Central memory CD8-positive, alpha-beta T cell (primary cell): ENCODE measurements at regions not wholly inside any gene's neighbourhood (a gene's known extent, or its start where the extent isn't known, plus 50 kb on each side); places are given as distances from the start of the nearest gene placed in this dataset.

Source experiments
- ATAC-seq: fragments of 150-1000 bp; cut with Tn5 transposase; replicated peaks from 2 replicates; pipeline ENCODE4 v1.10.0; 2022; ENCODE audit warnings: mild to moderate bottlenecking, moderate FRiP score, moderate number of reproducible peaks; ENCODE audit not compliant: poor library complexity, severe bottlenecking; ENCODE audit errors: extremely low read depth
- DNase-seq, 2 donors: peaks; one replicate each; pipeline ENCODE4 v3.0.0; 2021; ENCODE audit warnings: low spot score in 2 of 2
- H3K27ac Mint-ChIP-seq: one replicate; pipeline ENCODE4 v1.8.0; 2022; ENCODE audit warnings: low read depth, mild to moderate bottlenecking, moderate library complexity, mixed read lengths
- H3K27me3 Mint-ChIP-seq: one replicate; pipeline ENCODE4 v1.8.0; 2022; ENCODE audit warnings: mixed read lengths
- H3K36me3 Mint-ChIP-seq: one replicate; pipeline ENCODE4 v1.8.0; 2022; ENCODE audit warnings: mild to moderate bottlenecking, moderate library complexity, mixed read lengths; ENCODE audit not compliant: insufficient read depth
- H3K4me1 Mint-ChIP-seq: one replicate; pipeline ENCODE4 v1.8.0; 2022; ENCODE audit warnings: mixed read lengths
- H3K4me3 Mint-ChIP-seq: one replicate; pipeline ENCODE4 v1.8.0; 2022; ENCODE audit warnings: mild to moderate bottlenecking, moderate library complexity, mixed read lengths
- H3K9me3 Mint-ChIP-seq: one replicate; pipeline ENCODE4 v1.8.0; 2022; ENCODE audit warnings: mixed read lengths

GRCh38 chr3:178445139-178445538, 91.1 kb upstream of the KCNMB2 start:
- Mint-ChIP-seq H3K36me3 (no peaks in the 10 kb centered on the region), H3K4me1 (no peaks in the 10 kb centered on the region), H3K4me3 (no peak overlapping the region), H3K27ac (no peak overlapping the region), H3K9me3 (no peaks in the 10 kb centered on the region), H3K27me3 (peaks cover 16% of the 10 kb centered on the region)
- ATAC-seq (no peak), DNase-seq (no peak)

GRCh38 chr3:178446059-178446458, 90.2 kb upstream of the KCNMB2 start:
- peaks cover 16% of the 10 kb centered on the region for H3K27me3 Mint-ChIP-seq
- no peak overlapping the region for H3K4me3 Mint-ChIP-seq

GRCh38 chr3:178450476-178450875, 85.8 kb upstream of the KCNMB2 start:
- Mint-ChIP-seq H3K4me1 (no peaks in the 10 kb centered on the region), H3K27me3 (peaks cover 18% of the 10 kb centered on the region), H3K9me3 (no peaks in the 10 kb centered on the region), H3K36me3 (no peaks in the 10 kb centered on the region), H3K27ac (no peak overlapping the region), H3K4me3 (no peak overlapping the region)
- DNase-seq (no peak), ATAC-seq (no peak)

More at GRCh38 chr3:178446059-178446458, 90.2 kb upstream of the KCNMB2 start:
- no peaks in the 10 kb centered on the region for H3K4me1 Mint-ChIP-seq
- no peak for DNase-seq
- no peak for ATAC-seq
- no peaks in the 10 kb centered on the region for H3K9me3 Mint-ChIP-seq
- no peak overlapping the region for H3K27ac Mint-ChIP-seq
- H3K36me3 Mint-ChIP-seq, result no peaks in the 10 kb centered on the region

GRCh38 chr3:178451799-178452198, 84.4 kb upstream of the KCNMB2 start:
- Mint-ChIP-seq H3K36me3 (no peaks in the 10 kb centered on the region), H3K4me1 (no peaks in the 10 kb centered on the region), H3K27me3 (peaks cover 26% of the 10 kb centered on the region), H3K27ac (no peak overlapping the region), H3K9me3 (no peaks in the 10 kb centered on the region), H3K4me3 (no peak overlapping the region)
- no peak for DNase-seq
- no peak for ATAC-seq

- H3K4me1 Mint-ChIP-seq, result no peaks in the 10 kb centered on the region
- no peaks in the 10 kb centered on the region for H3K36me3 Mint-ChIP-seq
These were observed 81.5 kb upstream of the KCNMB2 start for GRCh38 chr3:178454726-178455125.

GRCh38 chr3:178455226-178455625, 81.0 kb upstream of the KCNMB2 start:
- Mint-ChIP-seq H3K4me3 (no peak overlapping the region), H3K9me3 (no peaks in the 10 kb centered on the region), H3K27ac (no peak overlapping the region), H3K36me3 (no peaks in the 10 kb centered on the region), H3K4me1 (no peaks in the 10 kb centered on the region), H3K27me3 (peaks cover 38% of the 10 kb centered on the region)
- no peak for ATAC-seq
- DNase-seq, result no peak

More at GRCh38 chr3:178454726-178455125, 81.5 kb upstream of the KCNMB2 start:
- no peak overlapping the region for H3K27ac Mint-ChIP-seq
- H3K4me3 Mint-ChIP-seq, result no peak overlapping the region
- ATAC-seq (no peak), DNase-seq (no peak)
- no peaks in the 10 kb centered on the region for H3K9me3 Mint-ChIP-seq
- peaks cover 33% of the 10 kb centered on the region for H3K27me3 Mint-ChIP-seq

GRCh38 chr3:178455946-178456345, 80.3 kb upstream of the KCNMB2 start:
- H3K27ac Mint-ChIP-seq, result no peak overlapping the region
- no peak for ATAC-seq
- no peak for DNase-seq
- H3K9me3 Mint-ChIP-seq, result no peaks in the 10 kb centered on the region
- H3K36me3 Mint-ChIP-seq, result no peaks in the 10 kb centered on the region
- H3K27me3 Mint-ChIP-seq, result peaks cover 45% of the 10 kb centered on the region
- H3K4me1 Mint-ChIP-seq, result no peaks in the 10 kb centered on the region
- no peak overlapping the region for H3K4me3 Mint-ChIP-seq

GRCh38 chr3:178456621-178457285, 79.5 kb upstream of the KCNMB2 start:
- DNase-seq, result no peak
- Mint-ChIP-seq H3K36me3 (no peaks in the 10 kb centered on the region), H3K27me3 (peaks cover 53% of the 10 kb centered on the region), H3K27ac (no peak overlapping the region), H3K4me3 (no peak overlapping the region), H3K4me1 (no peaks in the 10 kb centered on the region), H3K9me3 (no peaks in the 10 kb centered on the region)
- no peak for ATAC-seq

GRCh38 chr3:178457511-178457910, 78.7 kb upstream of the KCNMB2 start:
- no peak overlapping the region for H3K4me3 Mint-ChIP-seq
- H3K36me3 Mint-ChIP-seq, result no peaks in the 10 kb centered on the region
- peaks cover 59% of the 10 kb centered on the region for H3K27me3 Mint-ChIP-seq
- H3K27ac Mint-ChIP-seq, result no peak overlapping the region
- H3K4me1 Mint-ChIP-seq, result no peaks in the 10 kb centered on the region
- DNase-seq (no peak), ATAC-seq (no peak)
- no peaks in the 10 kb centered on the region for H3K9me3 Mint-ChIP-seq

- Mint-ChIP-seq H3K27me3 (peaks cover 69% of the 10 kb centered on the region), H3K4me1 (no peaks in the 10 kb centered on the region), H3K36me3 (no peaks in the 10 kb centered on the region), H3K4me3 (no peak overlapping the region), H3K27ac (no peak overlapping the region), H3K9me3 (no peaks in the 10 kb centered on the region)
- ATAC-seq (no peak), DNase-seq (no peak)
These were observed 77.8 kb upstream of the KCNMB2 start for GRCh38 chr3:178458313-178459037.

- no peaks in the 10 kb centered on the region for H3K9me3 Mint-ChIP-seq
- H3K27me3 Mint-ChIP-seq, result peaks cover 74% of the 10 kb centered on the region
- no peaks in the 10 kb centered on the region for H3K36me3 Mint-ChIP-seq
- H3K27ac Mint-ChIP-seq, result no peak overlapping the region
- DNase-seq (no peak), ATAC-seq (no peak)
- no peak overlapping the region for H3K4me3 Mint-ChIP-seq
- H3K4me1 Mint-ChIP-seq, result no peaks in the 10 kb centered on the region
These were observed 77.2 kb upstream of the KCNMB2 start for GRCh38 chr3:178459038-178459410.

GRCh38 chr3:178465260-178466180, 70.7 kb upstream of the KCNMB2 start:
- DNase-seq (no peak), ATAC-seq (no peak)
- Mint-ChIP-seq H3K27me3 (peaks cover 68% of the 10 kb centered on the region), H3K36me3 (peaks cover 2% of the 10 kb centered on the region), H3K27ac (no peak overlapping the region), H3K9me3 (no peaks in the 10 kb centered on the region), H3K4me1 (no peaks in the 10 kb centered on the region), H3K4me3 (no peak overlapping the region)
